ENCODE measurements at regions not wholly inside any gene's neighbourhood (a gene's known extent, or its start where the extent isn't known, plus 50 kb on each side); places are given as distances from the start of the nearest gene placed in this dataset.

- TF ChIP-seq HMGXB4 (CRISPR knock-in tag; IDR thresholded peaks at IDR 0.05) (no peak), ATF2 (CRISPR knock-in tag; IDR thresholded peaks at IDR 0.05; ENCODE audit: borderline replicate concordance, low read depth) (no peak), CTCF (IDR thresholded peaks at IDR 0.05) (no peak), GABPB1 (CRISPR knock-in tag; IDR thresholded peaks at IDR 0.05) (no peak), NR2C2 (CRISPR knock-in tag; IDR thresholded peaks at IDR 0.05) (no peak), ERG (CRISPR knock-in tag; IDR thresholded peaks at IDR 0.05) (no peak), ZSCAN18 (CRISPR knock-in tag; IDR thresholded peaks at IDR 0.05) (no peak), HMGA2 (CRISPR knock-in tag; IDR thresholded peaks at IDR 0.05) (no peak), IRF2 (CRISPR knock-in tag; IDR thresholded peaks at IDR 0.05; ENCODE audit: borderline replicate concordance, low read depth) (no peak), SOX15 (CRISPR knock-in tag; IDR thresholded peaks at IDR 0.05) (no peak), PREB (CRISPR knock-in tag; IDR thresholded peaks at IDR 0.05; ENCODE audit: borderline replicate concordance) (no peak)
These were observed 180.0 kb upstream of the NTM start (continued) for GRCh38 chr11:131190446-131190845.

- no peak for ATAC-seq
- H3K4me3 Mint-ChIP-seq, result no peak overlapping the region
These were observed 178.8 kb upstream of the NTM start for GRCh38 chr11:131191606-131192005.

More at GRCh38 chr11:131191606-131192005, 178.8 kb upstream of the NTM start:
- ChIA-PET CTCF (interaction anchor here (1.1 kb wide), 1 partner anchor 127 kb away, joined by 3 read pairs; no protein-coding TSS in a partner anchor), POLR2A (no interaction called here)
- Mint-ChIP-seq H3K27ac (no peak overlapping the region), H3K36me3 (no peaks in the 10 kb centered on the region), H3K9me3 (no peaks in the 10 kb centered on the region), H3K4me1 (peaks cover 15% of the 10 kb centered on the region), H3K27me3 (ENCODE audit: low read depth) (no peaks in the 10 kb centered on the region; the same call in 1 of the 2 replicates)
- no peak for DNase-seq (ENCODE audit: low spot score)
- no peak for TF ChIP-seq ERG (CRISPR knock-in tag; IDR thresholded peaks at IDR 0.05)
- TF ChIP-seq ARID4B (CRISPR knock-in tag; IDR thresholded peaks at IDR 0.05; ENCODE audit: borderline replicate concordance), result no peak
- no peak for TF ChIP-seq ATF2 (CRISPR knock-in tag; IDR thresholded peaks at IDR 0.05; ENCODE audit: borderline replicate concordance, low read depth)
- no peak for TF ChIP-seq STAT6 (CRISPR knock-in tag; conservative IDR thresholded peaks at IDR 0.05; ENCODE audit: low read depth)
- no peak for TF ChIP-seq SMAD3 (CRISPR knock-in tag; IDR thresholded peaks at IDR 0.05; ENCODE audit: borderline replicate concordance)
- no peak for TF ChIP-seq KAT7 (CRISPR knock-in tag; IDR thresholded peaks at IDR 0.05; ENCODE audit: borderline replicate concordance)
- no peak for TF ChIP-seq SMAD4 (CRISPR knock-in tag; IDR thresholded peaks at IDR 0.05)
